ENCODE measurements at regions not wholly inside any gene's neighbourhood (a gene's known extent, or its start where the extent isn't known, plus 50 kb on each side); places are given as distances from the start of the nearest gene placed in this dataset.

DNA sequence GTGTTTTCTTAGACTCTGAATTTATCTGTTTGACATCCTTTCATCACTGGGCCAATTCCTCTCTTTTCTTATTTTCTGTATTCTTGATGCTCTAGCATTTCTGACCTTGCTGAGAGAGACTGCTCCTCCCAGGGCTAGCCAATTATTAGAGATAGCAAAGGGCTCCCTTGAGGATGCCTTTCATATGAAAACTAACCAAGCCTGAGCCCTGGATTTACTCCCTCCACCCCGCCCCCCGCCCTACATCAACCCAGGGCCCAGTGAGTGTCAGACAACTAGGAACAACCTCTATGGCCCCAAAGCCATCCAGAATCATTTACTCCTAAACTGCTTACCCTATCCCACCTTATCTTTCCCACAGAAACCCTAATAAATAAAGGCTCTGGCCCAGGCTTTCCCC, 69.7 kb upstream of the LARS2 start:
- H3K4me3 ChIP-seq (ENCODE audit: low read depth, low read length) = no peak overlapping the region
- no peak for DNase-seq (ENCODE audit: low read depth)
- no peak for TF ChIP-seq CTCF (conservative IDR thresholded peaks at IDR 0.05; ENCODE audit: low read depth, low read length)

DNA sequence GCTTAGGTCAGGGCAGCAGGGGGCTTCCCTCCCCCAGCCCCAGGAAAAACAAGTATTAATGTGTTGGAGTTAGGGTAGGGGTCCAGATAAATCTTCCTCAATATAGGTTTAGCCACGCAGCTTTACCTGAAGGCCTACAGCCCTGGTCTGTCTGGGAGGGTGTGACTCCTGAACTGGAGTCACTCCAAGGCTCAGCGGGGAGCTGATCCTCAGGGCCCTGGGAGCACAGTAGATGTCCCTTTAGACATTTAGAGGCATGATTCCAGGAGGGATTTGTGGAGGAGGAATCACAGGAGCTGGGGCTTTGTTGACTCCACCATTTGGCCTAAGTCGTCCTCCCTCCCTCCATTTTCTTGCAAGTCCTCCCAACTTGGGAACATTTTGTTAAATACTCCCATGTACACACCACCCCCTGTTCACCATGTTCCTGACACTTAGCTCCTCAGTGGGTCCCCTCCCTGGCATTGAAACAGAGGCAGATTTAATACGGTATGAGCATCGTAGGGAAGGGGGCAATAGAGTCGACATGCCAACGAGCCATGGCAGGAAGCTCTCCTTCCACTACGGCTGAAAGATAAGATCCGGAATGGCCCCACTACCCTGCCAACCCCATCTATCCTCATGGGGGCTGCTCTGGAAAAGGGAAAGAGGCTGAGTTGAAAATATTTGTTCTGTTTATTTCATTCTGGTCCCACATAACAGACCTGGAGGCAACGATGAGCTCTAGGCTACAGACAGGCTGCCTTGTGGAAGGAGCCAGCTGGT, 69.0 kb upstream of the LARS2 start:
- no peak for DNase-seq (ENCODE audit: low read depth)
- TF ChIP-seq CTCF (conservative IDR thresholded peaks at IDR 0.05; ENCODE audit: low read depth, low read length) = no peak

DNA sequence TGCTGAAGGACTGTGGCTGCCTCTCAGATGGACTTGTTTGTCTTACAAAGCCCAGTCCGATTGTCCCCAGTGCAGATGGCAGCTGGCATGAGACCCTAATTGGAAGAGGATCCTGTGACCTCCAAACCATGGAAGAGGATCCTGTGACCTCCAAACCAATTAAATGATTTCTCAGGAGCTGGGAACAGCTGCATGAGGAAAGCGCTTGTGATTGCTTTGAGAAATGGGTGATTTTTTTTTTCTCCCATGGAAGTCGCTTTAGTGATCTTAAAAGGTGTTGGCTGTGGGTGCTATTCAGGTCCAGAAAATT, 68.4 kb upstream of the LARS2 start:
- no peak overlapping the region for H3K4me3 ChIP-seq (ENCODE audit: low read depth, low read length)
- DNase-seq (ENCODE audit: low read depth) = no peak
- no peak for TF ChIP-seq CTCF (conservative IDR thresholded peaks at IDR 0.05; ENCODE audit: low read depth, low read length)

More for the DNA sequence above, 69.0 kb upstream of the LARS2 start:
- no peak overlapping the region for H3K4me3 ChIP-seq (ENCODE audit: low read depth, low read length)

DNA sequence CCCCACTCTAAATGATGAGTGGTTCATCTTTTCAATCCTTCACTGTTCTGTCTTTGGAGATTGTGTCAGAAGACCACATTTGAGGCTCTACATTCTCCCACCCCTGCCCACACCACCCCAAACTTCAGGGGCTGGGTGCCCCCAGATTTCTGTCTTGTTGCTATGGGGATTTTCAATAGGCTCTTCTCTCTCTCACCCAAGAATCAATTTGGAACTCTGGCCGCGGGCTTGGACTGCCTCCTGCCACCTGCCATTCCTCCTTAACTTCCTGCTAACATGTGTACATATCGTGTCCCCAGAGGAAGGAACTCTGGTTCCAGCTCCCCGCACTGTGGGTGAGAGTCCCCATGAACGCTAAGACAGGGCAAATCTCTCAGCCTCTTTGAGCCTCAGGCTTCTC, 67.4 kb upstream of the LARS2 start:
- no peak for TF ChIP-seq CTCF (conservative IDR thresholded peaks at IDR 0.05; ENCODE audit: low read depth, low read length)
- no peak overlapping the region for H3K4me3 ChIP-seq (ENCODE audit: low read depth, low read length)
- no peak for DNase-seq (ENCODE audit: low read depth)

DNA sequence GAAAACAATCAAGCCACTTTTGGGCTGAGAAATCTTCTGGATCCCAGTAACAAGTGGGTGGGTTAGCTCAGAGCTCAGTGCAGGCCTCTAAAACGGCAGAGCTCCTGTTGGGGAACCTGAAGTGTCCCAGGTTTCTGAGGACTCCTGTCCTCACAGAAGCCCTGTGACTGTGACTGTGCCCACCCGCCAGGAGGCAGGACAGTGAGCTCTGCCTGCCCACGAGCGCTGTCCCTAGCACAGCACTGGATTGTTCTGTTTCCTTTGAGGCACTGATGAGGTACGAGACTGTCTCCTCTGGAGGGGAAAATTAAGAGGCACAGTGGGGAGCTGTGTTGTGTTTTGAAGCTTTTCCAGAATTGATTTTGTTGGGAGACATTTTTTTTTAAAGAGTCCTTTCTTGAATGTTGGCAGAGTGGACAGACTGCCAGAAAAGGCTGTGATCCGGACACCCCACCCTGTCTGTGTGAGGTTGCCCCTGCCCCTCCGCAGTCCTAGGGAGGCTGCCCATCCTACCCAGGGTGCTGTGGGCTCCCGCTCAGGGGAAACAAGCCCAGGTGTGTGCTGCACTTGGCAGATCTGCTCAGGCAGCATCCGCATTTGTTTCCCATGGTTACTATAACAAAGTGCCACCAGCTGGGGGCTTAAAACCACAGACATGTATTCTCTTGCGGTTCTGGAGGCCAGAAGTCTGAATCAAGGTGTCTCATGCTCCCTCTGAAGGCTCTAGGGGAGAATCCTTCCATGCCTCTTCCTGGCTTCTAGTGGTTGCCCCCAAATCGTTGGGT, 66.6 kb upstream of the LARS2 start:
- DNase-seq (ENCODE audit: low read depth) = no peak
- TF ChIP-seq CTCF (conservative IDR thresholded peaks at IDR 0.05; ENCODE audit: low read depth, low read length) = no peak
- no peak overlapping the region for H3K4me3 ChIP-seq (ENCODE audit: low read depth, low read length)

DNA sequence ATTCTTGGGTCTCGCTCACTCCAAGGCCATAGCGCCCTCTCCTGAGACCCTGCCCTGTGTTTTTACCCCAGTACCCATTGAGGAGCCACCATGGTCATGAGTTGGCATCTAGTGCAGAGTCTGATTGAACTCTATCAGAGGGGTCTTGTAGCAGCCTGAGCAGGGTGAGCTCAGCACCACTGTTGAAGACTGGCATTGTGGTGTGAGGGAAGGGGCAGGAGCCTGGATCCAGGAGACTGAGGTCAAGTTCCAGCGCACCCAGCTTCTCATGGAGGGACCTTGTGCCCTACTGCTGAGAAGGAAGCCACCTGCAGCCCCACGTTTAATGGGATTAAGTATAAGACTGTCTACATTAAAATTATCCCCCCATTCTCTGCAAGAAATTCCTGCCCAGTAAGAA, 65.8 kb upstream of the LARS2 start:
- no peak for TF ChIP-seq CTCF (conservative IDR thresholded peaks at IDR 0.05; ENCODE audit: low read depth, low read length)
- no peak overlapping the region for H3K4me3 ChIP-seq (ENCODE audit: low read depth, low read length)
- DNase-seq (ENCODE audit: low read depth) = no peak

GRCh38 chr3:45325676-45326075, 62.7 kb upstream of the LARS2 start:
- no peak for TF ChIP-seq CTCF (conservative IDR thresholded peaks at IDR 0.05; ENCODE audit: low read depth, low read length)
- no peak overlapping the region for H3K4me3 ChIP-seq (ENCODE audit: low read depth, low read length)
- no peak for DNase-seq (ENCODE audit: low read depth)

Measured in choroid plexus epithelial cell (primary cell).